IMR-90 (cell line): ENCODE measurements at regions not wholly inside any gene's neighbourhood (a gene's known extent, or its start where the extent isn't known, plus 50 kb on each side); places are given as distances from the start of the nearest gene placed in this dataset.

ENCODE experiments used
- BHLHE40 ChIP-seq: fragments of 150-350 bp; IDR thresholded peaks from 2 replicates; pipeline ENCODE4 v1.6.1; 2016; ENCODE audit warnings: mild to moderate bottlenecking, low read depth, low read length
- MXI1 ChIP-seq: IDR thresholded peaks from 2 replicates; pipeline ENCODE4 v1.6.1; 2012; ENCODE audit warnings: low read depth, mild to moderate bottlenecking, low read length, moderate library complexity, borderline replicate concordance
- POLR2A ChIP-seq: IDR thresholded peaks from 2 replicates; pipeline ENCODE4 v1.6.1; 2012; ENCODE audit warnings: mild to moderate bottlenecking, low read depth, low read length
- RCOR1 ChIP-seq: IDR thresholded peaks from 2 replicates; pipeline ENCODE4 v1.6.1; 2012; ENCODE audit warnings: mild to moderate bottlenecking, low read length, improper control_type of control experiment; ENCODE audit not compliant: insufficient replicate concordance
- TF ChIP-seq, protein P1 (sequence below): conservative IDR thresholded peaks from 2 replicates; pipeline ENCODE4 v1.5.1; 2012; ENCODE audit warnings: mild to moderate bottlenecking, low read depth, low read length, improper control_type of control experiment
- TF ChIP-seq, protein P2 (sequence below): fragments of 150-350 bp; IDR thresholded peaks from 2 replicates; pipeline ENCODE4 v1.6.1; 2017; ENCODE audit warnings: mild to moderate bottlenecking, antibody characterized with exemption, low read length, low read depth

DNA sequence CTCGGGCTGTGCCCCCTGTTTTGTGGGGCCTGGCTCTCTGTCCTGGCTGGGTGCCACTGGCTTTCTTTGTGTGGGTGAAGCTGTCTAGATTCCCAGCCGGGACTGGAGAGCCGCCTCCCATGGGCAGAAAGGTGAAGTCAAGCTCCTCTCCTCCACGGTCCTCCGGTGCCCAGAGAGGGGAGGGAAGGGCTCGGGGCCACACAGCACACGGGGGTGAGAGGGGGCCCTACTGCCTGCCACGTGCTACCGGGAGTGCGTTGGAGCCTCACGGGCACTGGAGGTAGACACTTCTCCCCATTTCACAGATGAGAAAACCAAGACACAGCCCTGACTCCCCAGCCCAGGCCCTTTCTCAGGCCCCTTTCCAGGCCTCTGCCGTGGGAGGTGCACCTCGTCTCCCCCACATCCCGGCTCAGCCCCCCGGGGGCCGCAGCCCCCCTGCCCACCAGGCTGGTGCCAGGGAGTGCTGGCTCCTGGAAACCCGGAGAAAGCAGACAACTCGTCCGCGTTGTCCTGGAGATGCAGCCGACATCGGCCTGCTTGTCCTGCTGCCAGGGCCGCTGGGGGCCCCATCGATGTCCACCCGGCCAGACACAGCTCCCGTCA, 55.8 kb downstream of the UNCX start:
- TF ChIP-seq, protein P1, sequence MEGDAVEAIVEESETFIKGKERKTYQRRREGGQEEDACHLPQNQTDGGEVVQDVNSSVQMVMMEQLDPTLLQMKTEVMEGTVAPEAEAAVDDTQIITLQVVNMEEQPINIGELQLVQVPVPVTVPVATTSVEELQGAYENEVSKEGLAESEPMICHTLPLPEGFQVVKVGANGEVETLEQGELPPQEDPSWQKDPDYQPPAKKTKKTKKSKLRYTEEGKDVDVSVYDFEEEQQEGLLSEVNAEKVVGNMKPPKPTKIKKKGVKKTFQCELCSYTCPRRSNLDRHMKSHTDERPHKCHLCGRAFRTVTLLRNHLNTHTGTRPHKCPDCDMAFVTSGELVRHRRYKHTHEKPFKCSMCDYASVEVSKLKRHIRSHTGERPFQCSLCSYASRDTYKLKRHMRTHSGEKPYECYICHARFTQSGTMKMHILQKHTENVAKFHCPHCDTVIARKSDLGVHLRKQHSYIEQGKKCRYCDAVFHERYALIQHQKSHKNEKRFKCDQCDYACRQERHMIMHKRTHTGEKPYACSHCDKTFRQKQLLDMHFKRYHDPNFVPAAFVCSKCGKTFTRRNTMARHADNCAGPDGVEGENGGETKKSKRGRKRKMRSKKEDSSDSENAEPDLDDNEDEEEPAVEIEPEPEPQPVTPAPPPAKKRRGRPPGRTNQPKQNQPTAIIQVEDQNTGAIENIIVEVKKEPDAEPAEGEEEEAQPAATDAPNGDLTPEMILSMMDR: no peak
- TF ChIP-seq BHLHE40 (no peak), RCOR1 (no peak), MXI1 (no peak), POLR2A (no peak)
- TF ChIP-seq, protein P2, sequence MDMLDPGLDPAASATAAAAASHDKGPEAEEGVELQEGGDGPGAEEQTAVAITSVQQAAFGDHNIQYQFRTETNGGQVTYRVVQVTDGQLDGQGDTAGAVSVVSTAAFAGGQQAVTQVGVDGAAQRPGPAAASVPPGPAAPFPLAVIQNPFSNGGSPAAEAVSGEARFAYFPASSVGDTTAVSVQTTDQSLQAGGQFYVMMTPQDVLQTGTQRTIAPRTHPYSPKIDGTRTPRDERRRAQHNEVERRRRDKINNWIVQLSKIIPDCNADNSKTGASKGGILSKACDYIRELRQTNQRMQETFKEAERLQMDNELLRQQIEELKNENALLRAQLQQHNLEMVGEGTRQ: no peak
